NCI-H2107 treated with DMSO at 0.1 percent for 48 hours (cell line): ENCODE measurements at regions not wholly inside any gene's neighbourhood (a gene's known extent, or its start where the extent isn't known, plus 50 kb on each side); places are given as distances from the start of the nearest gene placed in this dataset.

Experiments used
- DNase-seq: peaks from one replicate; lab custom pipeline; 2025; ENCODE audit not compliant: unreplicated experiment; lab: John Stamatoyannopoulos, UW

DNA sequence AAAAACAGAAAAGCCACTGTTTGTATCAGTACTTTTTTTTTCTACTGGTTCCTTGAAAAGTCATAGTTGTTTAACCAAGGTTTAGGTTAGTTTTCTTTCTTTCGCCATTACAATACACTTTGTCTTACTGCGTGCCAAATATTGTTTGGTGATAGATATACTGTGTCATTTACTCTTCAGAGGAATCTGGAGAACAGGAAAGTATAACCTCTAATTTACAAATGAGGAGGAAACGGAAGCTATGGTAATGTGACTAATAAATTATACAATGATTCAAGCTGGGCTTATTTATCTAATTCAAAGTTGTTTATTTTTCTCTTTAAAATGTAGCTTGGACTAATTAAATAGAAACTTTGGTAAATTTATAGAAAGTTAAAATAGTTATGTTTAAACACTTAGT, 96.2 kb upstream of the ROBO2 start:
- DNase-seq = no peak

- DNase-seq = no peak
Measured at GRCh38 chr3:76949033-76949432, 90.9 kb upstream of the ROBO2 start.

- no peak for DNase-seq
Measured at GRCh38 chr3:76949462-76949861, 90.4 kb upstream of the ROBO2 start.

GRCh38 chr3:76950590-76950989, 89.3 kb upstream of the ROBO2 start:
- DNase-seq = no peak

- no peak for DNase-seq
Measured at GRCh38 chr3:76954412-76954811, 85.5 kb upstream of the ROBO2 start.

DNA sequence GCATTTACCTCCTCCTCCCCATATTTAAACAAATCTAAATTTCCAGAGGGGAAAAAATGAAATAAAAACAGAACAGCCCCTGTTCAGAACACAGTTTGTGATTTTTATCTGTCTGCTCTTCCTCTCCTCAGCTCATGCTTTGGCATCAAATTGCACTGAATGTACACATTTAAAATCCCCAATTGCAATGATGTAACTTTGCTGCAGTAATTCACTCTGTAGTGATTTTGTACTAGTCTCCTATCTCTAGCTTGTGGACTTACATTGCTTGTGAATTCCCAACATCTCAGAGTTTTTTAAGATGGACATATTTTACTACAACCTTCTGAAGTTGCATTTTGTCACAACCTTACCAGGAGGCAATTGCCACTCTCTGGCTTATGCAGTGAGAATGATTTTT, 81.6 kb upstream of the ROBO2 start:
- DNase-seq = no peak

DNA sequence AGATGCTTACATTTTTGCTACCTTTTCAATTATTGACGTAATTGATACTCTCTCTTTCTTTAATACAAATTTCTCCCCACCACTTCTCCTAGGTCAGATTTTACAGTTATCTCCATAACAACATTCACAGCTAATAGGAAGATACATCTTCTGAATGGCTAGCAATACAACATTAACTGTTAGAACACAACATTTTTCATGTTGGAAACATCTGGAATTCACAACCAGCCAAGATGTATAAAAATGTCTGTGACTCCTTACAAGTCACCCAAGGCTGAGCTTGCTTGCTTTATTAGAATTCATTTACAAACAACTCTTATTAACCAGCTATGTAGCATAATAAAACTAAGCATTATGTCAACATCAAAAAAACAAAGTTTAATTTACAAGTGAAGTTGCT, 81.0 kb upstream of the ROBO2 start:
- no peak for DNase-seq

GRCh38 chr3:76961284-76961683, 78.6 kb upstream of the ROBO2 start:
- DNase-seq = no peak

DNA sequence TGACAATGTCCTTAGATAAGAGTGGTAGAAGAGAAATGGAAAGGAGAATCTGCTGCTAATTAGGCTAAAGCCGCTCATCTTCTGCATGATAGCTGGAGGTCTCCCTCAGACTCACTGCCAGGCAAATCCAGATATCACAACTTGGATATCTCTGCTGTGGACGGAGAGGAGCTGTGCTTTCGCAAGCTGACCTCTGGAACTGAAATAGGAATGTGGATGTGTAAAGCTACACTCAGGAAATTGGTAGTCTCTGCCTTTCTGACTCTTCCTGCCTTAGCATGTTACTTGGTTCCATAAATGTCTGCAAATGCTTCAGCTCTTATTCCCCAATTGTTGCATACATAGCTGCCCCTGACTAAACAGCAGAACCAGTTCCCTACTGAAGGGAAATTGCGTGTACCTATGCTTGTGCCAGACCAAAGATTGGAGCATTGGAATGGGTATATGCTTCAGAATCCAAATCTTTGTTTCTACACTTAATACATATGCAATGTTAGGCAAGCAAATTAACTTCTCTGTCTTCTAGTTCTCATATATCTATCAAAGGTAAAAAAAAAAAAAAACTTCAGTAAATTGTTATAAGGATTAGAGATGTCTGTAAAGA, 74.7 kb upstream of the ROBO2 start:
- DNase-seq = no peak

DNA sequence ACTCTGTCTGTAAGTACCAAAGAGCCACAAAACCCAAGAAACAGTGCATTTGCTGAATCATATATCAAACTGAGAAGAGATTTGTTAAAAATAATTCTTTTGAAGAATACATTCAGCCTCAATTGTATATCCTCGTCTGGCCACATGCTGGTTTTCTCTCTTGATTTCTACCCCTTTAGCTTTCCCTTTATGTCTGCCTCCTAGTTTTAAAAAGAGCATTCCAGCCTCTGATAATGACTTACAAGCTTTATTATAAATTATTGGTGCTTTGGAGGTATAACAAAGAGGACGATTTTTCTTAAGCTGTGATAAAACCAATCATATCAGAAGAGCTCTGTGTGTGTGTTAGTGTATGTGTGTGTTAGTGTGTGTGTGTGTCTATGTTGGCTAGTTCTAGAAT, 70.4 kb upstream of the ROBO2 start:
- DNase-seq = no peak

GRCh38 chr3:76969996-76970615, 69.8 kb upstream of the ROBO2 start:
- DNase-seq = no peak

GRCh38 chr3:76972624-76973296, 67.1 kb upstream of the ROBO2 start:
- DNase-seq = no peak

DNA sequence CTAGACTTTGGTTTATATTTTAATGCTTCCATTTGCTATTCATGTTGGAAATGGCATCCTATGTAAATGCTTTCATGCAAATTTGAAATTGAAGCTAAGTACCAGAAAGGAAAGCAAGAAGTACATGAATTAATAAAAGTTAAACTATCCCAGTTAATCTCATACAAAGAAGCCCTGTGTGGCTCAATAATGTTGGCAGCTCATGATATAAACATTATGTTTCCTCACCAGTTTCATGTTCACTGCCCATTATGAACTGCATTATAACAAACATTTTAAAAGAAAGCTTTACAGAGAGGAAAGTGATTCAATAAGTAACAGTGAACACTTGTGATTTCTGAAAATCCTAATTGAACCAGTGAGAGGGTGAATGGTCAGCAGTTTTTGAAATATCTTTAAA, 62.9 kb upstream of the ROBO2 start:
- DNase-seq = no peak

GRCh38 chr3:76985645-76986044, 54.3 kb upstream of the ROBO2 start:
- no peak for DNase-seq

- DNase-seq = no peak
Measured at GRCh38 chr3:76986876-76987474, 52.9 kb upstream of the ROBO2 start.
